HUDEP-2 (cell line): ENCODE measurements at regions not wholly inside any gene's neighbourhood (a gene's known extent, or its start where the extent isn't known, plus 50 kb on each side); places are given as distances from the start of the nearest gene placed in this dataset.
"Not testable (repeated sequence)": the region's sequence is repeated elsewhere in the genome, so short reads cannot be mapped to it uniquely, and the experiment has no call there.

Experiments
- DNase-seq, 76 experiments: peaks; one replicate each; lab custom pipeline; 2025; ENCODE audit not compliant: unreplicated experiment in 76 of 76; lab: John Stamatoyannopoulos, UW

DNA sequence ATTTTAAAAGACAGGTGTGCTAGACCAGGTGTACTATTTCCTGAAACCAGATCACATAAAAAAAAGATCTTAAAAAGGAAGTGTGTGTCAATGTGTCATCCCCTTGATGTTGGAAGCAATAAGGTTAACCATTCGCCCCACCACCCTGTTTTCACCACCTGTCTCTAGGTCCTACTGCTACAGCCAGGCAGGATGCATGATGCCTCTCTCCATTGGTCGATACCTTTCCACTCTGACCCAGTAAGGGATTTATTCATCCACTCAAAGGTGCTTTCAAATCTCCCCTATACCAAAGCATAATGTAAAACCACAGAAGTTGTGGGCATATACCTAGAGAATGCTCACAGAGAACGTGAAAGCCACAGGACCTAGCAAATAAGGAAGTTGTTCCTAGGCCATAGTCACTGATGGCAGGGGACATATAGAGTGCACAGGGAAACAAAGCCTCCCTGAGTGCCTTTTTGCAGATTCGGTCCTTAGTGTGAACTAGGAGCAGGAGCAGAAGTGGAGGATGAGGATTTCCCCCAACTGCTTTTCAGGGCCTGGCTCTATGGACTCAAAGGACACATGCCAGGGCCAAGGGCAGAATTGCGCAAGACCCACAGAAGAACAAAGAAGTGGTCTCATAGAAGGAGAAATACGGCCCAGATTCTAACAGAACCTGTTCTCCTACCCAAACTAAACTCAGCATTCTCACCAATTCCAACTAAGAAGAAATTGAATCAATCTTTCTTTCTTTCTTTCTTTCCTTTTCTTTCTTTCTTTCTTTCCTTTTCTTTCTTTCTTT is 631.5 kb upstream of the NRP1 start:
- no peak for DNase-seq

GRCh38 chr10:33963729-33964128 is 629.3 kb upstream of the NRP1 start:
- no peak for DNase-seq

- not testable (repeated sequence) for DNase-seq
These were observed 621.9 kb upstream of the NRP1 start for GRCh38 chr10:33956322-33956721.

- DNase-seq: no peak
These were observed 621.2 kb upstream of the NRP1 start for GRCh38 chr10:33955676-33956075.

DNA sequence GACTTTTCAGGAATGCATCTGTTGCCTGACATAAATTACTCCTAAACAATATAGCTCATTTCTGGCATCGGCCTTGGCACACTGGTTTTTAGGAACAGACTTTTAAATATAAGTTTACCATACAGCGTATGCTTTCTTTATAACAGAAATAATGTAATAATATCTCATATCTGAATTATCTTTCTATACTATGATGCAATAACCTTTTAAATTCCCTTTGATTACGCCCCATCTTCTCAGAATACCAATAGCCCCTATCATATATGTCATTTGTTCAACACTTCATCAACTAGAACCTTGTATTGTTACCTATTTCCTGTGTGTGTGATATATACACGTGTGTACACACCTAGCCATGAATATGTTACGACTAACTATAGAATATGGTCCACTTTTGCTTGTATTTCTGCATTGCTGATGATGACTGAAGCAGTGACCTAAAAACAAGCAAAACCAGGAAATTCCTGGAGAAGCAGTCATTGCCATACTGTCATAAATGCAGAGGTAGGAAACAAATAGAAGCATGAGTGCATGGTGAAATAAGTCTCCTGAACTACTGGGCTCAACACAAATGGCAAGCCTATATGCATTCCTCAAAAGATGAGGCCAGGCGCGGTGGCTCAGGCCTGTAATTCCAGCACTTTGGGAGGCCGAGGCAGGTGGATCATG is 618.4 kb upstream of the NRP1 start:
- no peak for DNase-seq

DNA sequence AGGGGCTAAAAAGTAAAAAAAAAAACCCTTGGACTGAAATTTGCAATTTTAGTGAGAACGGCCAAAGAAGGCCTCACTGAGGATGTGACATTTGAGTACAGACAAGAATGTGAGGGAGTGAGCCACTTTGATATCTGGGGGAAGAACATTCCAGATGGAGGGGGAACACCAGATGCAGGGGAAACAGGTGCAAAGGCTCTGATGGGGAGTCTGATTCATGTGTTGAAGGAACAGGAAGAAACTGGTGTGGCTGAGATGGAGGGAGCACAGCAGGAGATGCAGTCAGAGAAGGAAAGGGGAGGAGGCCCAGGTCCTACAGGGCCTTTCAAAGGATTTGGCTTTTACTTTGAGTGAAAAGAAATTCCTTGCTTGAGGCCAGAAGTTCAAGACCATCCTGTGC is 615.7 kb upstream of the NRP1 start:
- DNase-seq: no peak

DNA sequence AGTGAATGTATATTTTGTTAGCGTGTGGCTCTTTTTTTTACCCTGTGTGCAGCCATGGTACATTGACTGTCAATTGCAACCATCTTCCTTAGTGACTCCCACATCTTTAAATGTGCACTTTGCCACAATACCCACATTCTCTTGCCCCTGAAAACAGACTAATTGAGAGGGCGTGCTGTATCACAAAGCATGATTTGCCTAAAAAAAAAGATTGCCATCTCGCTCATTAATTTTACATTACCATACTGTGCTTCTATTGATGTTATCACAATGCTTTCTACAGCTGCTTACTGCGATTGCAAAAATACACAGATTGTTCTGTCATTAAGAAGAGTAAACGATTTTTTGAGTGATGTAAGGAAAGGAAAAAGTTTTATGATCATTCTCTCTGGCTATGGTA is 613.1 kb upstream of the NRP1 start:
- no peak for DNase-seq

GRCh38 chr10:33945051-33945450 is 610.6 kb upstream of the NRP1 start:
- DNase-seq: no peak

- DNase-seq: no peak
These were observed 608.0 kb upstream of the NRP1 start for GRCh38 chr10:33942508-33942907.

DNA sequence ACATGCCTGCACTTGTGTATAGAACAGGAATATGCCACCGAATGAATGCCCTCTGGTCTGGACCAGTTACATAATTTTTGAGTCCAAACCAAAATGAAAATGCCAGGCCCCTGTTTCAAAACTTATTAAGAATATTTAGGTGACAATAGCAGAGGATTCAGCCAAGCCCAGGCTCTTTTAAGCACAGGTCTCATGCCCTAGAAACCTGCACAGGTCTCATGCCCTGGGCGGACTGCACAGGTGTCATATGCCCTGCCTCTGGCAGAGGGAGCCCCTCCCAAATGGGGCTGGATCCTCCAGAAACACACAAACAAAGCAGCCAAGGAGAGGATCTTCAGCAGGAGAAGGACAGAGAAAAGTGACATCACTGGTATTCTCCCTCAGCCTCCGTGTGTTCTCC is 605.4 kb upstream of the NRP1 start:
- DNase-seq: no peak

- no peak for DNase-seq
These were observed 604.9 kb upstream of the NRP1 start for GRCh38 chr10:33939410-33939809.

DNA sequence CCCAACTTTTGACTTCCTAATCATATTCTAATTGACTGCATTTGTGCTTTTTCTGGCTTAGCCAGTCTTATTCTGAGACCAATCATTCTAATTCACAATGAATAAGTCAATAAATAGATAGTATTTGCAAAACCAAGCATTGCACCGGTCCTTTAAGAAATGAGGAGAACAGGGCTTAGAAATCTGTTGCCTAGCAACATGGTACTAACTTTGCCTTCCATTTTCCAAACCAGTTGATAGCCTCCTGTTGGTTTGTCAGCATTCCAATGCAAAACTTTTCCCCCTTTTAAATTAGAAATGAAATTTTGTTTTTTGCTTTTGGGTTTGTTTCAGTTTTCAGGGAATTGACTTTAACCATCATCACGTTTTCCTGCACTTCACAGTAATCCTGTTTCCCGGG is 603.5 kb upstream of the NRP1 start:
- no peak for DNase-seq

- DNase-seq: no peak
These were observed 602.7 kb upstream of the NRP1 start for GRCh38 chr10:33937036-33937730.

GRCh38 chr10:33935350-33935749 is 600.9 kb upstream of the NRP1 start:
- peak in 1 of 76 experiments; percentile 1 for DNase-seq

DNA sequence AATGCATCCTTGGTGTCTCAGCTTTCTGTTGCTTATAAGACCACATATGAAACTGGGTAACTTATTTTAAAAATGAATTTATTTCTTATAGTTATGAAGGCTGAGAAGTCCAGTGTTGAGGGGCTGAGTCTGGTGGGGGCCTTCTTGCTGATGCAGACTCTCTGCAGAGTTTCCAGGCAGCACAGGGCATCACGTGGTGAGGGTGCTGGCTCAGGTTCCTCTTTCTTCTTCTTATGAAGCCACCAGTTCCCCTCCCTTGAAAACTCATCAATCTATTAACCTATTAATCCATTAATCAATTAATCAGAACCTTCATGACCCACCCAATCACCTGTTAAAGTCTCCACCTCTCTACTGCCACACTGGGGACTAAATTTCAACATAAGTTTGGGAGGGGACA is 595.6 kb upstream of the NRP1 start:
- DNase-seq: no peak

- no peak for DNase-seq
These were observed 592.9 kb upstream of the NRP1 start for GRCh38 chr10:33927347-33927746.

- no peak for DNase-seq
These were observed 587.6 kb upstream of the NRP1 start for GRCh38 chr10:33921970-33922605.

- DNase-seq: no peak
These were observed 585.9 kb upstream of the NRP1 start for GRCh38 chr10:33920351-33920750.

DNA sequence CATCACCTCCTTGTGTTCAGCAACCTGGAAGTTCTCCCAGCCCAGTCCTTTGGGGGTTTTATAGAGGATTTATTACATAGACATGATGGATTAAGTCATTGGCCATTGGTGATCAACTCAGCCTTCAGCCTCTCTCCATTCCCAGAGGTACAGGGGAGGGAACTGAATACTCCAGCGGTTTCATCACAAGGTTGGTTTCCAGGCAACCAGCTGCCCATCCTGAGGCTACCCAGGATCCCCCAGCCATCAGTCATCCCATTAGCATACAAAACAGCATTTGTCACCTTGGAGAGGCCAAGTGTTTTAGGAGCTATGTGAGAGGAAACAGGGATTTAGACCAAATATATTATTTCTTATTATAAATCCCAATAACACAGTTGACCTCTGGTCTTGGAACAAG is 584.8 kb upstream of the NRP1 start:
- no peak for DNase-seq

GRCh38 chr10:33917069-33917780 is 582.8 kb upstream of the NRP1 start:
- DNase-seq: no peak

GRCh38 chr10:33914746-33915145 is 580.3 kb upstream of the NRP1 start:
- no peak for DNase-seq
